Mesendoderm (in vitro differentiated cells): ENCODE measurements at regions not wholly inside any gene's neighbourhood (a gene's known extent, or its start where the extent isn't known, plus 50 kb on each side); places are given as distances from the start of the nearest gene placed in this dataset.

Experiments
- DNase-seq: peaks from one replicate; pipeline ENCODE4 v3.0.0; 2013
- H2AK5ac ChIP-seq: 2 replicates; pipeline ENCODE4 v1.6.1; 2013; ENCODE audit warnings: low read length, inconsistent platforms
- H2BK120ac ChIP-seq: 2 replicates; pipeline ENCODE4 v1.6.1; 2013; ENCODE audit warnings: low read depth, mild to moderate bottlenecking, low read length, moderate library complexity, mixed read lengths
- H2BK15ac ChIP-seq: replicated peaks from 2 replicates; pipeline ENCODE4 v1.6.1; 2013; ENCODE audit warnings: low read depth, mild to moderate bottlenecking, moderate library complexity
- H2BK5ac ChIP-seq: 2 replicates; pipeline ENCODE4 v1.6.1; 2013; ENCODE audit warnings: low read length, inconsistent platforms
- H3K18ac ChIP-seq: 2 replicates; pipeline ENCODE4 v1.6.1; 2013; ENCODE audit warnings: mild to moderate bottlenecking, low read length, mixed read lengths
- H3K23ac ChIP-seq: one replicate; pipeline ENCODE4 v1.6.1; 2013; ENCODE audit warnings: low read length
- H3K27ac ChIP-seq: 2 replicates; pipeline ENCODE4 v1.5.1; 2013; ENCODE audit warnings: low read depth, mild to moderate bottlenecking, inconsistent platforms, low read length, moderate library complexity
- H3K27me3 ChIP-seq: 2 replicates; pipeline ENCODE4 v1.6.1; 2013; ENCODE audit warnings: low read length, control low read depth, mild to moderate bottlenecking, inconsistent platforms; ENCODE audit not compliant: insufficient read depth, poor library complexity
- H3K36me3 ChIP-seq: 2 replicates; pipeline ENCODE4 v1.6.1; 2013; ENCODE audit warnings: low read length, inconsistent platforms; ENCODE audit not compliant: control insufficient read depth, insufficient read depth
- H3K4ac ChIP-seq: one replicate; pipeline ENCODE4 v1.6.1; 2013; ENCODE audit warnings: low read depth, mild to moderate bottlenecking, low read length, moderate library complexity
- H3K4me1 ChIP-seq: 2 replicates; pipeline ENCODE4 v1.6.1; 2013; ENCODE audit warnings: low read depth, low read length, inconsistent platforms; ENCODE audit not compliant: control insufficient read depth
- H3K4me2 ChIP-seq: 2 replicates; pipeline ENCODE4 v1.6.1; 2013; ENCODE audit warnings: low read length
- H3K4me3 ChIP-seq: 2 replicates; pipeline ENCODE4 v1.5.1; 2013; ENCODE audit warnings: mild to moderate bottlenecking, low read length
- H3K56ac ChIP-seq: one replicate; pipeline ENCODE4 v1.6.1; 2013; ENCODE audit warnings: low read length
- H3K79me1 ChIP-seq: 2 replicates; pipeline ENCODE4 v1.6.1; 2013; ENCODE audit warnings: low read length, inconsistent platforms
- H3K79me2 ChIP-seq: 2 replicates; pipeline ENCODE4 v1.6.1; 2013; ENCODE audit warnings: mild to moderate bottlenecking, low read length; ENCODE audit not compliant: control insufficient read depth, insufficient read depth
- H3K9ac ChIP-seq: 2 replicates; pipeline ENCODE4 v1.6.1; 2013; ENCODE audit warnings: low read length, inconsistent platforms
- H4K5ac ChIP-seq: one replicate; pipeline ENCODE4 v1.6.1; 2013; ENCODE audit warnings: low read length
- H4K8ac ChIP-seq: one replicate; pipeline ENCODE4 v1.6.1; 2013; ENCODE audit warnings: low read depth, mild to moderate bottlenecking, control low read depth, low read length, moderate library complexity
- WGBS: extraction: QIAGEN DNeasy Blood & Tissue Kit; methylation state at CpG from one replicate; pipeline ENCODE4 v1.1.7; 2013; ENCODE audit warnings: low lambda C conversion rate, missing lambda C conversion rate; ENCODE audit not compliant: insufficient coverage; ENCODE audit errors: extremely low coverage; 5-methylcytosine and 5-hydroxymethylcytosine counted together

GRCh38 chr7:17501441-17502212 lies 203.2 kb downstream of the AHR start:
- Histone ChIP-seq H3K4ac (no peak overlapping the region), H2AK5ac (no peak overlapping the region), H2BK15ac (no peak overlapping the region), H3K4me3 (no peak overlapping the region), H3K9ac (no peak overlapping the region), H3K4me1 (no peaks in the 10 kb centered on the region), H3K27me3 (no peaks in the 10 kb centered on the region), H3K79me1 (no peaks in the 10 kb centered on the region), H3K4me2 (no peak overlapping the region), H4K5ac (no peak overlapping the region), H3K56ac (no peak overlapping the region), H3K36me3 (no peaks in the 10 kb centered on the region), H3K79me2 (no peaks in the 10 kb centered on the region), H3K18ac (no peak overlapping the region), H2BK120ac (no peak overlapping the region), H3K23ac (no peak overlapping the region), H2BK5ac (no peak overlapping the region), H4K8ac (no peak overlapping the region), H3K27ac (no peak overlapping the region)
- DNase-seq: no peak
- WGBS: no CpG with 5 or more reads among the region's 1 CpG

DNA sequence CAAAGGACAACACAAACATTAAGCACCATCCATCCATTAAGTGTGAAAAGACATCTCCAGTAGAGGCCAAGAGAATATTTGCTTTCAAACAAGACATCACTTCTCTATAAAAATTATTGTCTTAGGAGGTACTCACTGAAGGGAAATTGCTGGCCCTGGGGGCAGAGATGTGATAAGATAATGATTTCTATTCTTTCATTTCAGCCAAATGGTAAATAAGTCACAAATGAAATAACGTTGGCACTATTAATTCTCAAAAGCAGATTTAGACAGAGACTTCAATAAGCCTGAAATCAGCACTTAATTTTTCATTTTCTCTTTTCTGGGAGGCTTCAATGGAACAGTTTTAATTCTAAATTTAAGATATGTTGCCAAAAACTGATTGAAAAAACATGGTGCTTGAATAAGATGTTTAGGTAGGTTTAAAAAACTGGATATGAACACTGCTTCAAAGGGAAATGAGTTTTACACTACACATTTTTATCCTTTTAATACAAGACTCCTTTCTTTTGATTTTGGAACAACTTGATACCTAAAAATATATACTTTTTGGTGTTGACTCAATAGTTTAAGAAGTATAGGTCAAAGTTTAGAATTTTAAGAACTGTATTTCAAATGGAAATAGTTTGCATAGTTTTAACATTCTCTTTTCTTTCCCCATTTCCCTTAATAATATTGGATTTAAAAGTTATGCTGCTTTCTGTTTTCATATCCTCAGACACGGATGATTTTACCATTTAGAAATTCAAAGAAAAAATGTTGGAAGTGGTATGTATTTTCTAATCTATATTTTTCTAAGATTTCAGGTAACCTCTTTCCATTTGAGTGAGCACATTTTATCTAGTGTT lies 204.0 kb downstream of the AHR start:
- WGBS: no CpG with 5 or more reads among the region's 2 CpGs
- no peak for DNase-seq
- Histone ChIP-seq H2AK5ac (no peak overlapping the region), H4K5ac (no peak overlapping the region), H3K4me2 (no peak overlapping the region), H3K79me1 (no peaks in the 10 kb centered on the region), H2BK120ac (no peak overlapping the region), H3K27me3 (no peaks in the 10 kb centered on the region), H3K36me3 (no peaks in the 10 kb centered on the region), H3K79me2 (no peaks in the 10 kb centered on the region), H2BK15ac (no peak overlapping the region), H3K4ac (no peak overlapping the region), H3K27ac (no peak overlapping the region), H4K8ac (no peak overlapping the region), H3K56ac (no peak overlapping the region), H3K9ac (no peak overlapping the region), H3K18ac (no peak overlapping the region), H2BK5ac (no peak overlapping the region), H3K4me1 (no peaks in the 10 kb centered on the region), H3K23ac (no peak overlapping the region), H3K4me3 (no peak overlapping the region)

DNA sequence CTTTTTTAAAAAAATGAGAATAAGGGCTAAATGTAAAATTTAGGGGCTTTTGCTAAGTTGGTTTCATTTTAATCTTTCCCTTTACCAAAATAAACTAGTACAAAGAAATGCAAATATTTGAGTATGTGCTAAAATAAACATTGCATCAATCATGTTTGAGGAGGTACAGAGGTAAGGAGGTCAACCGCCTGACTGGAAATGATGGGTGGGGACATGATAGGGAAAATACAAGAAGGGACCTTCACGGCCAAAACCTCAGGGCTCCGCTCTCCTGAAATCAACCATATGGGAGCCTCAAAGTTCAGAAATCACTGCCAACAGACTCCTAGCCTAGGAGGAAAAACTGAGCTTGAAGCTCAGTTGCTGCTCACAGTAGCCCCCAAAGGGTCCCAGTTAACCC lies 207.6 kb downstream of the AHR start:
- no peaks in the 10 kb centered on the region for H3K79me1 ChIP-seq
- WGBS: no CpG with 5 or more reads among the region's 3 CpGs

GRCh38 chr7:17506596-17506995 lies 208.1 kb downstream of the AHR start:
- Histone ChIP-seq H3K18ac (no peak overlapping the region), H4K8ac (no peak overlapping the region), H3K4ac (no peak overlapping the region), H3K9ac (no peak overlapping the region), H3K4me3 (no peak overlapping the region), H2BK120ac (no peak overlapping the region), H3K27ac (no peak overlapping the region), H3K56ac (no peak overlapping the region), H3K36me3 (no peaks in the 10 kb centered on the region), H3K23ac (no peak overlapping the region), H4K5ac (no peak overlapping the region), H3K27me3 (no peaks in the 10 kb centered on the region), H3K4me1 (no peaks in the 10 kb centered on the region), H3K79me1 (no peaks in the 10 kb centered on the region), H2BK15ac (no peak overlapping the region), H3K79me2 (no peaks in the 10 kb centered on the region), H2BK5ac (no peak overlapping the region), H2AK5ac (no peak overlapping the region), H3K4me2 (no peak overlapping the region)
- no CpG with 5 or more reads among the region's 2 CpGs for WGBS
- DNase-seq: no peak

More for the DNA sequence above, 207.6 kb downstream of the AHR start:
- Histone ChIP-seq H2BK5ac (no peak overlapping the region), H3K27me3 (no peaks in the 10 kb centered on the region), H3K27ac (no peak overlapping the region), H3K4me2 (no peak overlapping the region), H4K5ac (no peak overlapping the region), H3K4me3 (no peak overlapping the region), H3K18ac (no peak overlapping the region), H3K36me3 (no peaks in the 10 kb centered on the region), H3K56ac (no peak overlapping the region), H2BK120ac (no peak overlapping the region), H3K79me2 (no peaks in the 10 kb centered on the region), H4K8ac (no peak overlapping the region), H3K4me1 (no peaks in the 10 kb centered on the region), H3K9ac (no peak overlapping the region), H3K23ac (no peak overlapping the region), H2BK15ac (no peak overlapping the region), H3K4ac (no peak overlapping the region), H2AK5ac (no peak overlapping the region)
- DNase-seq: no peak

DNA sequence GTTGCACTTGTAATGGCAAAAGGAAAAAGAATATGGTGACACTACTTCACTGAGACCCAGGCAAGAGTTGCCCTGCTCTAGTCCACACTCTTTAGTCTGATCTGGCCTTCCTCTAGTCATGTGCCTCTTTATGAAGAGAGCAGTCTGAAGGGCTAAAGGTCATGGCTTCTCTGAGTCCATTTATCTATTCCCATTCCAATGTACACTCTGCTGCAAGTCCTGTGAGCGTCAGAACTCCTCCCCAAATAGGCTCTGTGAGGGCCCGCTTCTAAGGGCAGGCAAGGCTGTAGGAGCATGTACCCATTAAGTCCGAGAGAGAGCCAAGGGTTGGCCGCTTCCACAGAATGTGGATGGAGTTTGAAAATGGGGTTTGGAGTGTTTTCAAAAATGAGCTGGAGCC lies 209.3 kb downstream of the AHR start:
- no CpG with 5 or more reads among the region's 4 CpGs for WGBS
- Histone ChIP-seq H3K27ac (no peak overlapping the region), H2BK120ac (no peak overlapping the region)

More for the DNA sequence above, 209.3 kb downstream of the AHR start:
- Histone ChIP-seq H3K4me2 (no peak overlapping the region), H3K4ac (no peak overlapping the region), H3K9ac (no peak overlapping the region), H3K79me1 (no peaks in the 10 kb centered on the region), H3K18ac (no peak overlapping the region), H3K79me2 (no peaks in the 10 kb centered on the region), H2AK5ac (no peak overlapping the region), H3K56ac (no peak overlapping the region), H2BK5ac (no peak overlapping the region), H4K8ac (no peak overlapping the region), H3K36me3 (no peaks in the 10 kb centered on the region), H3K4me1 (no peaks in the 10 kb centered on the region), H3K27me3 (no peaks in the 10 kb centered on the region), H3K23ac (no peak overlapping the region), H2BK15ac (no peak overlapping the region), H3K4me3 (no peak overlapping the region), H4K5ac (no peak overlapping the region)
- DNase-seq: no peak
